BLaER1 treated with 17β-estradiol and CSF1 and Interleukin-3, amounts not matched to agents 10 nM and 100 nM (cell line): ENCODE measurements at regions not wholly inside any gene's neighbourhood (a gene's known extent, or its start where the extent isn't known, plus 50 kb on each side); places are given as distances from the start of the nearest gene placed in this dataset.
"Not testable (repeated sequence)": the region's sequence is repeated elsewhere in the genome, so short reads cannot be mapped to it uniquely, and the experiment has no call there.

ENCODE experiments used
- H3K27ac ChIP-seq, 11 experiments: shearing (Covaris generic); formaldehyde crosslinking; 2 replicates each; pipeline ENCODE4 v1.8.1; 2022
- H3K27me3 ChIP-seq, 11 experiments: shearing (Covaris generic); formaldehyde crosslinking; 2 replicates each; pipeline ENCODE4 v1.8.1; 2022
- H3K36me3 ChIP-seq, 11 experiments: shearing (Covaris generic); formaldehyde crosslinking; 2 replicates each; pipeline ENCODE4 v1.8.1; 2022
- H3K4me1 ChIP-seq, 10 experiments: shearing (Covaris generic); formaldehyde crosslinking; 2 replicates each; pipeline ENCODE4 v1.8.1; 2022
- H3K4me2 ChIP-seq, 11 experiments: shearing (Covaris generic); formaldehyde crosslinking; 2 replicates each; pipeline ENCODE4 v1.8.1; 2022
- H3K4me3 ChIP-seq, 10 experiments: shearing (Covaris generic); formaldehyde crosslinking; 2 replicates each; pipeline ENCODE4 v1.8.1; 2022
- H3K9ac ChIP-seq, 11 experiments: shearing (Covaris generic); formaldehyde crosslinking; 2 replicates each; pipeline ENCODE4 v1.8.1; 2022
- H3K9me3 ChIP-seq, 11 experiments: shearing (Covaris generic); formaldehyde crosslinking; replicated peaks in 1 of 11; 2 replicates each; pipeline ENCODE4 v1.8.1; 2022
- H4K20me1 ChIP-seq, 11 experiments: shearing (Covaris generic); formaldehyde crosslinking; 2 replicates each; pipeline ENCODE4 v1.8.1; 2022

DNA sequence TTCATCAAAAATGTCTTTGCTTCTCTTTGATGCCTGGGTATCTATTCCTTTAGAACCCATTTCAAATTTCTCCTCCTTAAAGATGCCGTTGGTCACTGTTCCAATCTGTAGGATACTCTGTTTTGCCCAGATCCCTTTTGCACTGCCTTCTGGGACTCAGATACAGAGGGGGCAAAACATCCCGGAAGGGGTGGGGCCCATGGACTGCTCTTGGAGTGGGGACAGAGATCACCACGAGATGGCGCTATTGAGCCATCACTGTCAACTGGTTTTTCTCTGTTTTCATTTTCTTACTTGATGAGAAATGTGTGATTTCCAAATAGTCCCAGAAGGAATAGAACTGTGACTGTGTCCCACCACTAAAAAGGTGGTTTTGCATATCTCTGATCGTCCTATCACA is 151.8 kb downstream of the NPIPA7 start:
- H3K27ac ChIP-seq, H3K9ac ChIP-seq, H3K36me3 ChIP-seq, H3K4me2 ChIP-seq, H4K20me1 ChIP-seq, H3K4me1 ChIP-seq, H3K27me3 ChIP-seq, H3K4me3 ChIP-seq, H3K9me3 ChIP-seq: not testable (repeated sequence)

DNA sequence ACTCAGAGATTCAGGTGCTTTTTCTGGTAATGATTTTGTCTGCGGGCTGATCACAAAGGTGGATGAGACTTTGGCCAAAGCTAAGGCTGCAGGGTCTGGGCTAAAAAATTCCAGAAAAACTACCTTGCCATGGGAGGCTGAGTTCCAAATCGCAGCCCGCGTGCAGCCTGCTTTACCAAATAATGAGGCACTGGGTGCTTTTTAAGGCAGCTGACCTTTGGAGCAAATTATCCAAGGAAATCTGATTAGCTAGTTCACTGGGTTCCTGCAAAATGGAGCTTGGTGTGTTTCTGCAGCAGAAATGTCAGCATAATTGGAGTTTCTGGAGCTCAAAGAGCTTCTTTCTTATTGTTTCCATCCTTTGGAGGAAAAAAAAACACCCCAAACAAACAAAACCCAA is 156.6 kb downstream of the NPIPA7 start:
- not testable (repeated sequence) for H3K27ac ChIP-seq, H3K4me2 ChIP-seq, H3K4me3 ChIP-seq, H3K4me1 ChIP-seq, H3K27me3 ChIP-seq, H3K9me3 ChIP-seq, H4K20me1 ChIP-seq, H3K36me3 ChIP-seq, H3K9ac ChIP-seq

DNA sequence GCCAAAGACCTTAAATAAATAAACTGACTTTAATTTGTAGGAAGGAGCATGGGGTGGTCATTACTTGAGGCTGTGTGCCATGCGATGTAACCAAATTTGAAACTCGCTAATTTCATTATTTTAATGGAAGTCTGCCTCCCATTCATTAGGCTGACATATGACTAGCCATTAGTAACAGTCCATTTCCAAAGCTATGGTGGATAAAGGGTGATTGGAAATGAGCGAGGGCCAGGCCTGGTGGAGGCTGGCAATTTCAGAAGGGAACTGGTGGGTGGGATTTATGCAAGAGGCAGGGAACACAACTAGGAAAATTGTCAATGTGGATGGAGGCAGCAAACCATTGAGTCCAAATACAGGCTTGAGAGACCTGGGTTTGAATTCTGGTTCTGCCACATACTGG is 157.2 kb downstream of the NPIPA7 start:
- not testable (repeated sequence) for H3K27me3 ChIP-seq, H3K4me2 ChIP-seq, H3K4me3 ChIP-seq, H3K4me1 ChIP-seq, H3K9ac ChIP-seq, H3K9me3 ChIP-seq, H3K27ac ChIP-seq, H3K36me3 ChIP-seq, H4K20me1 ChIP-seq

DNA sequence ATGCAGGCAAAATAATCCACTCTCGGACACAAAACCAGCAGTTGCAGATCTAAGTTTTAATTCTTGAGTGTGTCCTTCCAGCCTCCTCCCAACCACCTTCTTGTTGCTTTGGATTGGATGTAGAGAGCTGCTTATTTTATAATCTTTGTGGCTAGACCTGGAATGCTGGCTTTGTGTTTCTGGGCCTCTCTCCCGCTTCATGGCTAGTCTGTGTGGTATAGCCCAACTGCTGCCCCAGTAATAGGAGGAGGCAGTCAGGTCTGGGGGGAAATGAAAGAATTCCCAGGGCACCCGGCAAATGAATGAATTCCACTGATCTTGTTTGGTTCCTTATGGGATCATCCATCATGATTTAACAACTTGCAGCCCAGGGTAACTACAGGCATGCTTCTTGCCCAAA is 170.8 kb downstream of the NPIPA7 start:
- H3K27ac ChIP-seq, H3K4me2 ChIP-seq, H3K4me3 ChIP-seq, H3K9ac ChIP-seq, H3K9me3 ChIP-seq, H3K36me3 ChIP-seq, H4K20me1 ChIP-seq, H3K27me3 ChIP-seq, H3K4me1 ChIP-seq: not testable (repeated sequence)

- H3K36me3 ChIP-seq, H3K9ac ChIP-seq, H3K4me1 ChIP-seq, H3K9me3 ChIP-seq, H3K4me2 ChIP-seq, H3K27ac ChIP-seq, H3K27me3 ChIP-seq, H3K4me3 ChIP-seq, H4K20me1 ChIP-seq: not testable (repeated sequence)
Observed at GRCh38 chr16:16550824-16551223, 171.9 kb downstream of the NPIPA7 start.

- H3K4me1 ChIP-seq, H3K4me3 ChIP-seq, H4K20me1 ChIP-seq, H3K4me2 ChIP-seq, H3K36me3 ChIP-seq, H3K9ac ChIP-seq, H3K9me3 ChIP-seq, H3K27ac ChIP-seq, H3K27me3 ChIP-seq: not testable (repeated sequence)
Observed at GRCh38 chr16:16552819-16553340, 173.9 kb downstream of the NPIPA7 start.

GRCh38 chr16:16559179-16559740 is 180.3 kb downstream of the NPIPA7 start:
- not testable (repeated sequence) for H3K4me2 ChIP-seq, H3K9me3 ChIP-seq, H3K9ac ChIP-seq, H4K20me1 ChIP-seq, H3K4me3 ChIP-seq, H3K4me1 ChIP-seq, H3K27me3 ChIP-seq, H3K27ac ChIP-seq, H3K36me3 ChIP-seq

DNA sequence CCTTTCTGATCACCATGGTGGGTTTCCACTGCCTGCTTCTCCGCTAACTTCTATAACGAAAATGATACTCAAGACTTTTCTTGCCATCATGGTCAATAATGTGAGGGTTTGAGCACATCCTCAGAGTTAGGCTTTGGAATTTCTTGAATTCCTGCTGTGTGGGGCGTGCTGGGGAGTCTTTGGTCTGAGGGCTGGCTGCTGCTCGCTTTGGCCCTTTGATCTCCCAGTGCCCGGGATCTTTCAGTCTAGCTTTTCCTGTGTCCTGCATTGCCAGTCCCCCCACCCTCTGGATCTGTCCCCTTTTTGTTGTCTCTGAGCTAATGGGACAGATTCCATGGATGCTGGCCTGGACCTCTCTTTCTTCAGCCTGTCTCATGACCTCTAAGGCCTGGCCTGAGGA is 182.6 kb downstream of the NPIPA7 start:
- H3K9me3 ChIP-seq, H3K4me2 ChIP-seq: not testable (repeated sequence)

GRCh38 chr16:16563962-16564361 is 185.0 kb downstream of the NPIPA7 start:
- not testable (repeated sequence) for H3K4me3 ChIP-seq, H3K36me3 ChIP-seq, H4K20me1 ChIP-seq

More for the DNA sequence above, 182.6 kb downstream of the NPIPA7 start:
- H3K4me1 ChIP-seq, H3K36me3 ChIP-seq, H3K9ac ChIP-seq, H3K27ac ChIP-seq, H3K4me3 ChIP-seq, H3K27me3 ChIP-seq, H4K20me1 ChIP-seq: not testable (repeated sequence)

DNA sequence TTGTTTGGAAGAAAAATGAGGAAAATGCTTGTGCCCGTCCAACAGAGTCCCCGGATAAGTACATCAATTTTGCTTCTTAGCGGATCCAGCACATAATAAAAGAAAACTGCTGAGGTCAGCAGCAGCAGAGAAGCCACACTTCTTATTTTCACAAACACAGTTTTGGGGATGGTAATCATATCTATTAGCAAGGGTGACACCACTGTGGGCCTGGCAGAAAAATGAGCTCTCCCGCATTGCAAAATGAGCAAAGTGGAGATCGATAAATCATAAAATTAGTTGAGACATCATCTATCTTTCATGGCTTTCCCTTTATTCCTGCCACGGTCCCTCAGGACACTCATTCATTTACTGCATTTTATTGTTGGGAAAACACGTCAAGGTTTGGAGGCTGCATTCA is 186.4 kb downstream of the NPIPA7 start:
- not testable (repeated sequence) for H3K27me3 ChIP-seq, H3K4me3 ChIP-seq, H3K4me1 ChIP-seq, H3K36me3 ChIP-seq, H3K4me2 ChIP-seq, H3K9ac ChIP-seq, H4K20me1 ChIP-seq, H3K9me3 ChIP-seq, H3K27ac ChIP-seq

More at GRCh38 chr16:16563962-16564361, 185.0 kb downstream of the NPIPA7 start:
- H3K4me1 ChIP-seq, H3K4me2 ChIP-seq, H3K27ac ChIP-seq, H3K9me3 ChIP-seq, H3K27me3 ChIP-seq, H3K9ac ChIP-seq: not testable (repeated sequence)

- H3K4me3 ChIP-seq, H3K27me3 ChIP-seq, H4K20me1 ChIP-seq, H3K4me1 ChIP-seq, H3K36me3 ChIP-seq, H3K4me2 ChIP-seq, H3K9ac ChIP-seq, H3K27ac ChIP-seq, H3K9me3 ChIP-seq: not testable (repeated sequence)
Observed at GRCh38 chr16:16570055-16570454, 191.1 kb downstream of the NPIPA7 start.

DNA sequence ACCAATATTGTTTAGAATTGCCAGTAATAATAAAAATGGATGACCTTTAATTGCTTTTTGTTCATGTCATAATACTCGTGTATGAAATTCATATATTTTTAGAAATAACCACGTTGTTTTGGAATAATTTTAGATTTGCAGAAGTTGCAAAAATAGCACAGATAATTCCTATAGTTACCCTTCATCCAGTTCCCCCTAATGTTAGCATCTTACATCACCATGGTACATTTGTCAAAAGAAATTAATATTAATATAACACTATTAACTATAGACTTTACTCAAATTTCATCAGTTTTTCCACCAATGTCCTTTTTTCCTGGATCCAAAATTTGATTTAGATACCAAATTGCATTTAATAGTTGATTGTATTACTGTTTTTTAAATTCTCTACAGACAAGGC is 191.9 kb downstream of the NPIPA7 start:
- H3K9ac ChIP-seq, H3K27me3 ChIP-seq, H4K20me1 ChIP-seq, H3K4me3 ChIP-seq, H3K4me1 ChIP-seq, H3K4me2 ChIP-seq, H3K27ac ChIP-seq, H3K9me3 ChIP-seq, H3K36me3 ChIP-seq: not testable (repeated sequence)

GRCh38 chr16:16572130-16572774 is 193.3 kb downstream of the NPIPA7 start:
- not testable (repeated sequence) for H3K4me2 ChIP-seq, H3K36me3 ChIP-seq, H3K27ac ChIP-seq, H3K27me3 ChIP-seq, H3K9ac ChIP-seq, H4K20me1 ChIP-seq, H3K9me3 ChIP-seq, H3K4me3 ChIP-seq, H3K4me1 ChIP-seq

- not testable (repeated sequence) for H4K20me1 ChIP-seq, H3K4me3 ChIP-seq, H3K27me3 ChIP-seq
Observed at GRCh38 chr16:16577062-16577461, 198.1 kb downstream of the NPIPA7 start.

More at GRCh38 chr16:16577062-16577461, 198.1 kb downstream of the NPIPA7 start:
- not testable (repeated sequence) for H3K9ac ChIP-seq, H3K4me1 ChIP-seq, H3K36me3 ChIP-seq, H3K4me2 ChIP-seq, H3K27ac ChIP-seq, H3K9me3 ChIP-seq
